ENCODE measurements at regions not wholly inside any gene's neighbourhood (a gene's known extent, or its start where the extent isn't known, plus 50 kb on each side); places are given as distances from the start of the nearest gene placed in this dataset.

DNA sequence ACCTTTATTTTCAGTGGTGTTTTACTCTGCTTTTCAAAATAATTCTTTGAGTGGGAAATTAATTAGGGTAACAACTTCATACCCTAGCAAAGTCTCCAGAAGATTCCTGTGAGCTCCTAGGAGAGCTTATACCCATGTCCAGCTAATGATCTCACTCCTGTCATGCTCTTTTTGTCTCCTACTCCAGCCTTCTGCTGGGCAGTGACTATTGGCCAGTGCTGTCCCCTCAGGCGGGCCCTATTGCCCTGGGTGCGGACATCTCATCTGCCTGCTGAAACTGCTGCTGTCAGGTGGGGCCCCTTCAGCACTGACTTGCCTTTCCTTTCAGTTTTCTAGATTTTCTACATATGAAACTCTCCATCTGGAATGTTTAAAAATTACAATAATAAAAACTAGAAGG is 80.3 kb downstream of the EBLN1 start (continued):
- TF ChIP-seq KDM5B (IDR thresholded peaks at IDR 0.05; ENCODE audit: insufficient replicate concordance, low read depth, low read length) (no peak), DACH1 (IDR thresholded peaks at IDR 0.05; ENCODE audit: partially characterized antibody) (no peak), CUX1 (CRISPR knock-in tag; IDR thresholded peaks at IDR 0.05) (no peak), LCOR (CRISPR knock-in tag; IDR thresholded peaks at IDR 0.05) (no peak), MCM5 (IDR thresholded peaks at IDR 0.05; ENCODE audit: low read depth) (no peak), BRF1 (IDR thresholded peaks at IDR 0.05; ENCODE audit: borderline replicate concordance, extremely low read depth, insufficient read length) (no peak), HIVEP1 (CRISPR knock-in tag; IDR thresholded peaks at IDR 0.05) (no peak)

DNA sequence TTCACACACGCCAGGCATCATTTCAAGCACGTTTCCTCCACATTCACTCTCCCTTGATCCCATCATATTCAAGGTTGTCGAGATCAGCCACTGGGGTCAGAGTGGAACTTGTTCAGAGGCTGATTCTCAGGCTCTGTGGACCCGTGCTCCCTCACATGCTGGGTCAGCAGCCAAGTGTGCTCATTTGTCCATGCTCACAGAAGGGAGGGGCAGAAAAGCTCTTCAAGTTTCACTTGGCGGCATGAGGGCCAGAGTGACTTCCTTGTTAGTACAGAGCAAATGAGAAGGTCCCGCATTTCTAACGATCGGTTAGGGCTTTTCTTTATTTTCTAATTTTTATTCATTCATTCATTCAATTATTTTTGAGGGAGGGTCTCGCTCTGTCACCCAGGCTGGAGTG is 82.2 kb downstream of the EBLN1 start:
- no peak overlapping the region for H3K27ac ChIP-seq (ENCODE audit: extremely low read depth, low read depth, low read length)
- in situ Hi-C loops (cut with MboI) (no loop called here), intact Hi-C loops (cut with micrococcal nuclease) (no loop called here)
- no peaks in the 10 kb centered on the region for H3K79me2 ChIP-seq (ENCODE audit: control insufficient read depth, insufficient read depth, low read length)
- H3K4me2 ChIP-seq (ENCODE audit: insufficient read depth, low read length), result no peak overlapping the region
- H3K4me1 ChIP-seq (replicated peaks in 1 of 2; ENCODE audit: control insufficient read depth in 2 of 2, insufficient read depth in 2 of 2, low read length in 2 of 2), result peaks cover 13 to 23% of the 10 kb centered on the region in 2 experiments
- H3K9ac ChIP-seq (ENCODE audit: insufficient read depth in 1 of 2, low read depth in 2 of 2, low read length in 2 of 2), result no peak overlapping the region
- BruUV-seq (replicated peaks), result no TSS peak
- H3K27me3 ChIP-seq (ENCODE audit: control insufficient read depth in 2 of 2, insufficient read depth in 2 of 2, low read length in 2 of 2), result no peaks in the 10 kb centered on the region
- no peak for ATAC-seq
- H4K20me1 ChIP-seq (replicated peaks; ENCODE audit: control insufficient read depth, insufficient read depth, low read length), result no peaks in the 10 kb centered on the region
- no peaks in the 10 kb centered on the region for H3K36me3 ChIP-seq (ENCODE audit: control insufficient read depth, insufficient read depth, low read length)
- H2AFZ ChIP-seq (ENCODE audit: low read depth, low read length), result no peak overlapping the region
- no peaks in the 10 kb centered on the region; the same call in 1 of the 2 replicates for H3K9me3 ChIP-seq (replicated peaks; ENCODE audit: control insufficient read depth, insufficient read depth, low read depth, low read length)
- no peak for DNase-seq (ENCODE audit: extremely low read depth in 1 of 4, low spot score in 3 of 4)
- no peak for FAIRE-seq
- POLR2A ChIA-PET, result no interaction called here
- no peak overlapping the region for H3K4me3 ChIP-seq
- no peaks in the 10 kb centered on the region for H3K9me1 ChIP-seq (ENCODE audit: control insufficient read depth, insufficient read depth, low read length)
- CTCF ChIA-PET (ENCODE audit: low intra/inter-chr PET ratio), result no interaction called here
- WGBS (ENCODE audit: insufficient coverage, low coverage, missing lambda C conversion rate), result 84% methylated on average over 9 of the region's 9 CpGs
- no peak for TF ChIP-seq BCOR (IDR thresholded peaks at IDR 0.05)
- TF ChIP-seq HMGN3 (IDR thresholded peaks at IDR 0.05; ENCODE audit: borderline replicate concordance, extremely low read depth, insufficient read length, low read depth, low read length), result no peak
- no peak for TF ChIP-seq HDAC6 (IDR thresholded peaks at IDR 0.05; ENCODE audit: low read depth, low read length)
- TF ChIP-seq NR2C2 (CRISPR knock-in tag; IDR thresholded peaks at IDR 0.05), result no peak
- no peak for TF ChIP-seq NR2C2 (tag; IDR thresholded peaks at IDR 0.05)
- TF ChIP-seq MBD1 (CRISPR knock-in tag; IDR thresholded peaks at IDR 0.05), result no peak
- no peak for TF ChIP-seq CBFA2T2 (conservative IDR thresholded peaks at IDR 0.05)
